HCT116 (cell line): ENCODE measurements at regions not wholly inside any gene's neighbourhood (a gene's known extent, or its start where the extent isn't known, plus 50 kb on each side); places are given as distances from the start of the nearest gene placed in this dataset.

ENCODE experiments used
- CTCF ChIP-seq, 3 experiments: fragments of 200-600 bp in 1 of 3; sonication (generic) in 1 of 3; IDR thresholded peaks in 2 of 3; conservative IDR thresholded peaks in 1 of 3; 2 replicates each; pipeline ENCODE4 v1.5.1; 2012 to 2017; ENCODE audit warnings: low read depth in 2 of 3, low read length in 2 of 3, antibody characterized with exemption in 1 of 3, borderline replicate concordance in 1 of 3, control low read depth in 1 of 3, mild to moderate bottlenecking in 1 of 3, mixed read lengths in 1 of 3, mixed run types in 1 of 3, moderate library complexity in 1 of 3; ENCODE audit not compliant: insufficient read depth in 1 of 3
- ELF1 ChIP-seq: IDR thresholded peaks from 2 replicates; pipeline ENCODE4 v1.6.1; 2012; ENCODE audit warnings: low read depth, borderline replicate concordance
- FOSL1 ChIP-seq: IDR thresholded peaks from 2 replicates; pipeline ENCODE4 v1.6.1; 2012; ENCODE audit warnings: low read depth
- JUND ChIP-seq: IDR thresholded peaks from 2 replicates; pipeline ENCODE4 v1.6.1; 2012
- POLR2A ChIP-seq: IDR thresholded peaks from 2 replicates; pipeline ENCODE4 v1.7.0; 2011; ENCODE audit warnings: borderline replicate concordance; ENCODE audit not compliant: insufficient read depth, insufficient read length; ENCODE audit errors: extremely low read depth
- RAD21 ChIP-seq: IDR thresholded peaks from 2 replicates; pipeline ENCODE4 v1.6.1; 2012; ENCODE audit warnings: low read depth, mild to moderate bottlenecking
- REST ChIP-seq: IDR thresholded peaks from 2 replicates; pipeline ENCODE4 v1.6.1; 2012; ENCODE audit warnings: low read depth
- ZBTB33 ChIP-seq: IDR thresholded peaks from 2 replicates; pipeline ENCODE4 v1.6.1; 2011; ENCODE audit warnings: mild to moderate bottlenecking, low read length, moderate library complexity; ENCODE audit not compliant: insufficient replicate concordance; ENCODE audit errors: extremely low read depth
- ZNF274 ChIP-seq: fragments of 200-500 bp; sonication (Bioruptor generic); IDR thresholded peaks from 2 replicates; pipeline ENCODE4 v1.6.1; 2014; ENCODE audit warnings: mild to moderate bottlenecking, low read depth, low read length, inconsistent platforms

- TF ChIP-seq CTCF (IDR thresholded peaks at IDR 0.05 in 2 of 3, conservative IDR thresholded peaks at IDR 0.05 in 1 of 3; ENCODE audit: borderline replicate concordance in 1 of 3, insufficient read depth in 1 of 3, low read depth in 2 of 3, low read length in 2 of 3) = no peak
- no peak for TF ChIP-seq FOSL1
- TF ChIP-seq ELF1 = no peak
- TF ChIP-seq POLR2A = no peak
- no peak for TF ChIP-seq RAD21
- TF ChIP-seq JUND = no peak
- TF ChIP-seq ZNF274 = no peak
- TF ChIP-seq ZBTB33 = no peak
- no peak for TF ChIP-seq REST
Observed at GRCh38 chr7:118429141-118429540, 204.6 kb downstream of the ANKRD7 start.
